HepG2 (cell line): ENCODE measurements at regions not wholly inside any gene's neighbourhood (a gene's known extent, or its start where the extent isn't known, plus 50 kb on each side); places are given as distances from the start of the nearest gene placed in this dataset.

ENCODE experiments used
- ATAC-seq: fragments of 200-7000 bp; cut with Tn5 transposase; 3 replicates; pipeline ENCODE4 v1.9.1; 2020; ENCODE audit warnings: mild to moderate bottlenecking, moderate library complexity
- BruUV-seq: library from RNA; stranded (reverse); fragments of 400-500 nt; replicated peaks from 2 replicates; lab custom pipeline; 2021; lab: Mats Ljungman, UMichigan
- CTCF ChIA-PET: fragments of 300-600 bp; formaldehyde crosslinking; extraction: SDS; loops from one replicate; lab custom pipeline; 2021; ENCODE audit warnings: low total read pairs, inconsistent platforms, low intra/inter-chr PET ratio; lab: Yijun Ruan, JAX
- POLR2A ChIA-PET: fragments of 350-600 bp; sonication (Branson Sonifier 250); formaldehyde crosslinking; loops from one replicate; lab custom pipeline; 2020; ENCODE audit warnings: antibody characterized with exemption, inconsistent platforms; lab: Yijun Ruan, JAX
- DNase-seq: peaks from one replicate; pipeline ENCODE4 v3.0.0-alpha.2; 2015; ENCODE audit warnings: low spot score
- FAIRE-seq: peaks from 3 replicates; lab custom pipeline; 2011; peaks lifted over from hg19 to GRCh38; lab: Jason Lieb, UNC
- H2AFZ ChIP-seq: one replicate; pipeline ENCODE4 v1.6.1; 2011; ENCODE audit warnings: low read length, inconsistent platforms
- H3K27ac ChIP-seq: fragments of 300-600 bp; 3 replicates; pipeline ENCODE4 v1.8.0; 2011; ENCODE audit warnings: mixed run types, mild to moderate bottlenecking, mixed read lengths, low read length, inconsistent platforms; ENCODE audit not compliant: insufficient read depth; ENCODE audit errors: extremely low read length
- H3K27me3 ChIP-seq, 2 experiments: fragments of 200-600 bp in 1 of 2; 2 replicates in 1 of 2; 3 replicates in 1 of 2; pipeline versions ENCODE4 v1.6.0 to v1.8.0; 2011; ENCODE audit warnings: low read length in 2 of 2, mild to moderate bottlenecking in 2 of 2, moderate library complexity in 2 of 2, inconsistent platforms in 1 of 2; ENCODE audit not compliant: insufficient read depth in 2 of 2, control insufficient read depth in 1 of 2
- H3K36me3 ChIP-seq, 2 experiments: fragments of 200-600 bp in 1 of 2; replicated peaks in 1 of 2; 2 replicates in 1 of 2; 3 replicates in 1 of 2; pipeline versions ENCODE4 v1.5.1 to v1.8.0; 2011; ENCODE audit warnings: low read length in 2 of 2, inconsistent platforms in 1 of 2; ENCODE audit not compliant: insufficient read depth in 2 of 2, control insufficient read depth in 1 of 2
- H3K4me1 ChIP-seq: 2 replicates; pipeline ENCODE4 v1.5.1; 2012; ENCODE audit warnings: low read length, inconsistent platforms; ENCODE audit not compliant: insufficient read depth
- H3K4me2 ChIP-seq: 2 replicates; pipeline ENCODE4 v1.6.0; 2011; ENCODE audit warnings: low read depth, low read length, inconsistent platforms
- H3K4me3 ChIP-seq, 3 experiments: fragments of 200-600 bp in 1 of 3; sonication (generic), shearing (Covaris generic) in 1 of 3; replicated peaks in 1 of 3; 2 replicates each; pipeline ENCODE4 v1.5.1; 2011 to 2016; ENCODE audit warnings: low read length in 3 of 3, inconsistent platforms in 2 of 3, low read depth in 2 of 3, mild to moderate bottlenecking in 2 of 3, control low read depth in 1 of 3, mixed read lengths in 1 of 3; ENCODE audit not compliant: insufficient read depth in 1 of 3
- H3K79me2 ChIP-seq: one replicate; pipeline ENCODE4 v1.6.1; 2011; ENCODE audit warnings: low read length, inconsistent platforms; ENCODE audit not compliant: insufficient read depth
- H3K9ac ChIP-seq: 2 replicates; pipeline ENCODE4 v1.6.0; 2011; ENCODE audit warnings: mild to moderate bottlenecking, low read depth, low read length, inconsistent platforms; ENCODE audit not compliant: insufficient read depth
- H3K9me3 ChIP-seq: 2 replicates; pipeline ENCODE4 v1.5.1; 2012; ENCODE audit warnings: mild to moderate bottlenecking, low read length
- H4K20me1 ChIP-seq: 2 replicates; pipeline ENCODE4 v1.6.0; 2011; ENCODE audit warnings: inconsistent platforms, mild to moderate bottlenecking, low read length, moderate library complexity; ENCODE audit not compliant: insufficient read depth
- ELF1 ChIP-seq: sonication (generic); formaldehyde crosslinking; IDR thresholded peaks from 2 replicates; pipeline ENCODE4 v1.4.0; 2020; ENCODE audit warnings: missing genetic modification reagents
- FOXO1 ChIP-seq: sonication (generic); formaldehyde crosslinking; IDR thresholded peaks from 2 replicates; pipeline ENCODE4 v1.4.0; 2020; ENCODE audit warnings: missing genetic modification reagents
- IRX3 ChIP-seq: sonication (generic); formaldehyde crosslinking; IDR thresholded peaks from 2 replicates; pipeline ENCODE4 v1.8.1; 2023; ENCODE audit warnings: mild to moderate bottlenecking, low read depth, missing genetic modification reagents, borderline replicate concordance
- NR2F6 ChIP-seq, 2 experiments: IDR thresholded peaks; 2 replicates each; pipeline ENCODE4 v1.6.1; 2016; ENCODE audit warnings: antibody characterized with exemption in 1 of 2, mild to moderate bottlenecking in 1 of 2
- ZNF564 ChIP-seq: sonication (generic); formaldehyde crosslinking; IDR thresholded peaks from 2 replicates; pipeline ENCODE4 v1.8.1; 2023; ENCODE audit warnings: mild to moderate bottlenecking, missing genetic modification reagents
- WGBS: methylation state at CpG from one replicate; pipeline ENCODE4 v1.1.6; 2017; ENCODE audit warnings: low lambda C conversion rate; 5-methylcytosine and 5-hydroxymethylcytosine counted together
- in situ Hi-C: cut with HindIII; loops from 2 replicates; pipeline ENCODE4 v1.10.0; 2017; ENCODE audit warnings: low pct_unique_long_range_greater_than_20kb; ENCODE audit not compliant: extremely low pct_ligation_motif_present
- intact Hi-C: fragments of 100-400 bp; cut with micrococcal nuclease; formaldehyde crosslinking; loops from one replicate; pipeline ENCODE4 v1.10.0; 2022; ENCODE audit not compliant: unreplicated experiment
- TF ChIP-seq, protein P1 (sequence below): sonication (generic); formaldehyde crosslinking; IDR thresholded peaks from 2 replicates; pipeline ENCODE4 v1.5.1; 2020; ENCODE audit warnings: missing genetic modification reagents, mild to moderate bottlenecking, borderline replicate concordance
- TF ChIP-seq, protein P2 (sequence below): IDR thresholded peaks from 2 replicates; pipeline ENCODE4 v1.6.1; 2018; ENCODE audit warnings: missing genetic modification reagents
- TF ChIP-seq, protein P3 (sequence below): sonication (generic); formaldehyde crosslinking; IDR thresholded peaks from 2 replicates; pipeline ENCODE4 v1.4.0; 2020; ENCODE audit warnings: mild to moderate bottlenecking, missing genetic modification reagents

DNA sequence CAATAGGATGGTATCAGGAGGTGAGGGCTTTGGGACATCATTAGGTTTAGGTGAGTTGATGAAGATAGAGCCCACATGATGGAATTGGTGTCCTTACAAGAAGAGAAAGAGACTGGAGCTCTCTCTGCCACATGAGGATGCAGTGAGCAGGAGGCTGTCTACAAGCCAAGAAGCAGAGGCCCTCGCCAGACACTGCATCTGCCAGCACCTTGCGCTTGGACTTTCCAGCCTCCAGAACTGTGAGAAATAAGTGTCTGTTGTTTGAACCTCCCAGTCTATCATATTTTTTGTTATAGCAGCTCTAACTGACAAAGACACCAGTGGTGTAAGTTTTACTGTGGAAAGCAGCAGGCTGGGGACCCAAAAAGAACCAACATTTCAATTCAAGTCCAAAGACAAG is 571.1 kb upstream of the ID2 start:
- in situ Hi-C loops (no loop called here), intact Hi-C loops (no loop called here)
- ChIA-PET CTCF (no interaction called here), POLR2A (no interaction called here)
- 91% methylated on average over 2 of the region's 2 CpGs for WGBS
- Histone ChIP-seq H3K9ac (no peak overlapping the region), H3K4me2 (no peak overlapping the region), H3K27ac (no peak overlapping the region), H3K4me3 (no peak overlapping the region), H3K4me1 (peaks cover 29% of the 10 kb centered on the region), H3K9me3 (peaks cover 9% of the 10 kb centered on the region; the same call in 1 of the 2 replicates), H3K79me2 (no peaks in the 10 kb centered on the region), H3K36me3 (no peaks in the 10 kb centered on the region), H3K27me3 (no peaks in the 10 kb centered on the region), H4K20me1 (no peaks in the 10 kb centered on the region), H2AFZ (no peak overlapping the region)
- ATAC-seq (no peak), DNase-seq (no peak), FAIRE-seq (no peak)
- BruUV-seq, result no TSS peak
- TF ChIP-seq ZNF564 (CRISPR knock-in tag) (peak; percentile 100), FOXO1 (CRISPR knock-in tag) (no peak), IRX3 (CRISPR knock-in tag) (no peak), NR2F6 (IDR thresholded peaks at IDR 0.05) (no peak), NR2F6 (CRISPR knock-in tag; IDR thresholded peaks at IDR 0.05) (no peak), ELF1 (CRISPR knock-in tag) (no peak)
- TF ChIP-seq, protein P1, sequence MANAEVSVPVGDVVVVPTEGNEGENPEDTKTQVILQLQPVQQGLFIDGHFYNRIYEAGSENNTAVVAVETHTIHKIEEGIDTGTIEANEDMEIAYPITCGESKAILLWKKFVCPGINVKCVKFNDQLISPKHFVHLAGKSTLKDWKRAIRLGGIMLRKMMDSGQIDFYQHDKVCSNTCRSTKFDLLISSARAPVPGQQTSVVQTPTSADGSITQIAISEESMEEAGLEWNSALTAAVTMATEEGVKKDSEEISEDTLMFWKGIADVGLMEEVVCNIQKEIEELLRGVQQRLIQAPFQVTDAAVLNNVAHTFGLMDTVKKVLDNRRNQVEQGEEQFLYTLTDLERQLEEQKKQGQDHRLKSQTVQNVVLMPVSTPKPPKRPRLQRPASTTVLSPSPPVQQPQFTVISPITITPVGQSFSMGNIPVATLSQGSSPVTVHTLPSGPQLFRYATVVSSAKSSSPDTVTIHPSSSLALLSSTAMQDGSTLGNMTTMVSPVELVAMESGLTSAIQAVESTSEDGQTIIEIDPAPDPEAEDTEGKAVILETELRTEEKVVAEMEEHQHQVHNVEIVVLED (CRISPR knock-in tag), result no peak
- TF ChIP-seq, protein P2, sequence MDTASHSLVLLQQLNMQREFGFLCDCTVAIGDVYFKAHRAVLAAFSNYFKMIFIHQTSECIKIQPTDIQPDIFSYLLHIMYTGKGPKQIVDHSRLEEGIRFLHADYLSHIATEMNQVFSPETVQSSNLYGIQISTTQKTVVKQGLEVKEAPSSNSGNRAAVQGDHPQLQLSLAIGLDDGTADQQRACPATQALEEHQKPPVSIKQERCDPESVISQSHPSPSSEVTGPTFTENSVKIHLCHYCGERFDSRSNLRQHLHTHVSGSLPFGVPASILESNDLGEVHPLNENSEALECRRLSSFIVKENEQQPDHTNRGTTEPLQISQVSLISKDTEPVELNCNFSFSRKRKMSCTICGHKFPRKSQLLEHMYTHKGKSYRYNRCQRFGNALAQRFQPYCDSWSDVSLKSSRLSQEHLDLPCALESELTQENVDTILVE, result no peak
- TF ChIP-seq, protein P3, sequence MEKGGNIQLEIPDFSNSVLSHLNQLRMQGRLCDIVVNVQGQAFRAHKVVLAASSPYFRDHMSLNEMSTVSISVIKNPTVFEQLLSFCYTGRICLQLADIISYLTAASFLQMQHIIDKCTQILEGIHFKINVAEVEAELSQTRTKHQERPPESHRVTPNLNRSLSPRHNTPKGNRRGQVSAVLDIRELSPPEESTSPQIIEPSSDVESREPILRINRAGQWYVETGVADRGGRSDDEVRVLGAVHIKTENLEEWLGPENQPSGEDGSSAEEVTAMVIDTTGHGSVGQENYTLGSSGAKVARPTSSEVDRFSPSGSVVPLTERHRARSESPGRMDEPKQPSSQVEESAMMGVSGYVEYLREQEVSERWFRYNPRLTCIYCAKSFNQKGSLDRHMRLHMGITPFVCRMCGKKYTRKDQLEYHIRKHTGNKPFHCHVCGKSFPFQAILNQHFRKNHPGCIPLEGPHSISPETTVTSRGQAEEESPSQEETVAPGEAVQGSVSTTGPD (CRISPR knock-in tag), result no peak
